ENCODE measurements at regions not wholly inside any gene's neighbourhood (a gene's known extent, or its start where the extent isn't known, plus 50 kb on each side); places are given as distances from the start of the nearest gene placed in this dataset.

DNA sequence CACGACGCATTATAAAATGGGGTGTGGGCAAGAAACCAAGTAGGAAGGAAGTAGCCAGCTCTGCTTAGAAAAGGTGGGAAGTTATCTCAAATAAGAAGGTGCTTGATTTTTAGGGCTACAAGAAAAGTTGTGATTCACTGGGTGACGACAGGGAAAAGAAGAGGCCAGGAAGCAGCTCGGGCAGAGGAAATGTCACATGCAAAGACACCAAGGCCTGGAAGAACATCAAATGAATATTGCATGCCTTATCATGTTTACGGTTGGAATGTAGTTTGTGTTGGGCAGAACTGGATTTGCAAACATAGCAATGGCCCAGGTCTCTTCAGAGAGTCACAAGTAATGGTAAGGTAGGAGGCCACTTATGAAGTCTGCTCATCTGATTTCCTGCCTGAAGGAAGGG, 610.6 kb downstream of the IRS1 start:
- Mint-ChIP-seq H3K4me1 (ENCODE audit: unreplicated experiment) (peaks cover 42% of the 10 kb centered on the region), H3K27me3 (ENCODE audit: unreplicated experiment) (no peaks in the 10 kb centered on the region), H3K36me3 (ENCODE audit: unreplicated experiment) (no peaks in the 10 kb centered on the region), H3K4me3 (ENCODE audit: unreplicated experiment) (no peak overlapping the region), H3K9me3 (ENCODE audit: unreplicated experiment) (peaks cover 11% of the 10 kb centered on the region), H3K27ac (ENCODE audit: unreplicated experiment) (no peak overlapping the region)
- no peak for DNase-seq (ENCODE audit: extremely low spot score, unreplicated experiment)
- TF ChIP-seq, protein P1, sequence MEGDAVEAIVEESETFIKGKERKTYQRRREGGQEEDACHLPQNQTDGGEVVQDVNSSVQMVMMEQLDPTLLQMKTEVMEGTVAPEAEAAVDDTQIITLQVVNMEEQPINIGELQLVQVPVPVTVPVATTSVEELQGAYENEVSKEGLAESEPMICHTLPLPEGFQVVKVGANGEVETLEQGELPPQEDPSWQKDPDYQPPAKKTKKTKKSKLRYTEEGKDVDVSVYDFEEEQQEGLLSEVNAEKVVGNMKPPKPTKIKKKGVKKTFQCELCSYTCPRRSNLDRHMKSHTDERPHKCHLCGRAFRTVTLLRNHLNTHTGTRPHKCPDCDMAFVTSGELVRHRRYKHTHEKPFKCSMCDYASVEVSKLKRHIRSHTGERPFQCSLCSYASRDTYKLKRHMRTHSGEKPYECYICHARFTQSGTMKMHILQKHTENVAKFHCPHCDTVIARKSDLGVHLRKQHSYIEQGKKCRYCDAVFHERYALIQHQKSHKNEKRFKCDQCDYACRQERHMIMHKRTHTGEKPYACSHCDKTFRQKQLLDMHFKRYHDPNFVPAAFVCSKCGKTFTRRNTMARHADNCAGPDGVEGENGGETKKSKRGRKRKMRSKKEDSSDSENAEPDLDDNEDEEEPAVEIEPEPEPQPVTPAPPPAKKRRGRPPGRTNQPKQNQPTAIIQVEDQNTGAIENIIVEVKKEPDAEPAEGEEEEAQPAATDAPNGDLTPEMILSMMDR (IDR thresholded peaks at IDR 0.05), result no peak

GRCh38 chr2:226187616-226188015, 612.0 kb downstream of the IRS1 start:
- TF ChIP-seq, protein P1 (IDR thresholded peaks at IDR 0.05), result no peak
- Mint-ChIP-seq H3K4me3 (ENCODE audit: unreplicated experiment) (no peak overlapping the region), H3K9me3 (ENCODE audit: unreplicated experiment) (peaks cover 11% of the 10 kb centered on the region), H3K27ac (ENCODE audit: unreplicated experiment) (no peak overlapping the region), H3K27me3 (ENCODE audit: unreplicated experiment) (no peaks in the 10 kb centered on the region), H3K4me1 (ENCODE audit: unreplicated experiment) (peaks cover 44% of the 10 kb centered on the region), H3K36me3 (ENCODE audit: unreplicated experiment) (no peaks in the 10 kb centered on the region)
- DNase-seq (ENCODE audit: extremely low spot score, unreplicated experiment), result no peak

DNA sequence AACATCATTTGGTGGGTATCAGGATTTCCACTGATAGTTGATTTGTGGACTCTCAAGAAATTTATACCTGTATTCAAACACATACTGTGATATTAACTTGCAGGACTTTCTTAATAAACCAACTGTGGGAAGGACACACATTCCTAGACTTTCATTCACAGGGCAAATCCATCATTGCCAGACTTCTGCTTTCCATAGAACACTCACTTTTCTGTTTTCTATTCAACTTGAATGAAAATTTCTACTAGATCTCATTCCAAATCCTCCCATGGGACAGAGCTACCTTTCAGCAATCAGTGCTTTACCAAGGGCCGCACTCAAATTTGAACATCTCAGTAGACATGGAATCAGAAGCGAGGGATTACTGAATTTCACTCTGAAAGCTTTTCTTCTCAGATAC, 612.5 kb downstream of the IRS1 start:
- H3K27me3 Mint-ChIP-seq (ENCODE audit: unreplicated experiment), result no peaks in the 10 kb centered on the region
- H3K4me1 Mint-ChIP-seq (ENCODE audit: unreplicated experiment), result peaks cover 44% of the 10 kb centered on the region
- TF ChIP-seq, protein P1 (IDR thresholded peaks at IDR 0.05), result no peak
- DNase-seq (ENCODE audit: extremely low spot score, unreplicated experiment), result no peak
- no peaks in the 10 kb centered on the region for H3K36me3 Mint-ChIP-seq (ENCODE audit: unreplicated experiment)
- H3K9me3 Mint-ChIP-seq (ENCODE audit: unreplicated experiment), result peaks cover 11% of the 10 kb centered on the region
- H3K4me3 Mint-ChIP-seq (ENCODE audit: unreplicated experiment), result no peak overlapping the region
- no peak overlapping the region for H3K27ac Mint-ChIP-seq (ENCODE audit: unreplicated experiment)

GRCh38 chr2:226185616-226186211, 613.9 kb downstream of the IRS1 start:
- Mint-ChIP-seq H3K36me3 (ENCODE audit: unreplicated experiment) (no peaks in the 10 kb centered on the region), H3K9me3 (ENCODE audit: unreplicated experiment) (peaks cover under 1% of the 10 kb centered on the region), H3K4me3 (ENCODE audit: unreplicated experiment) (no peak overlapping the region), H3K27ac (ENCODE audit: unreplicated experiment) (peak overlapping the region; percentile 81), H3K27me3 (ENCODE audit: unreplicated experiment) (no peaks in the 10 kb centered on the region), H3K4me1 (ENCODE audit: unreplicated experiment) (peaks cover 38% of the 10 kb centered on the region)
- no peak for DNase-seq (ENCODE audit: extremely low spot score, unreplicated experiment)
- TF ChIP-seq, protein P1 (IDR thresholded peaks at IDR 0.05), result no peak

DNA sequence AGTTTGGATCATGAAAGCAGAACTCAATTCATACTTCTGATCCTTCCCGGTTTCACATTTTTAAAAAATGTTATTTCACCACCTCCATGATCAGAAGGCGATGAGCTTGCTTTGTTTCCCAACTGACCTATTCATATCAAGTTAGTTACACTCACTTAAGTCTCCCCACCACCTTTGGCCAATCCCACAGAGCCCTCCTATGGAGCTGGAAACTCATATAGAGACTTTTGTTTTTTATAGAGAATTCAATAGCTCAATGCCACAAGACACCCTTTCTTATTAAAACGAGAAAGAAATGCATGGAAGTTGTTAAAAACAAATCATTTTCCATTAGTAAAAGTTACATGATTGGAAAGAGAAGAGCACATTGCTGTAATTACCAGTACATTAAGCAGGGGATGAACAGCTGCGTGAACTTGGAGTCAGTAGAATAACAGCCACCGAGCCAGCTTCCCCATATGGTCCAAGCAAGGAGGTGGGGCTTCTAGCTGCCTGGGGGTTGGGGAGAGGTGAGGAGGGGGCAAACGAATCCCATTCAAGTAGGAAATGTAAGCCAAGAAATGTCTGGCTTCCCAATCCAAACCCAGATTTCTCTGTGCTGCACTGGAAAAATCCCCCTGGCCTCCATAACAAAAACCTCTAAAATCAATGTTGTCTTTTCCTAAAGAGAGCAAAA, 614.5 kb downstream of the IRS1 start:
- Mint-ChIP-seq H3K27me3 (ENCODE audit: unreplicated experiment) (no peaks in the 10 kb centered on the region), H3K9me3 (ENCODE audit: unreplicated experiment) (no peaks in the 10 kb centered on the region), H3K4me1 (ENCODE audit: unreplicated experiment) (peaks cover 34% of the 10 kb centered on the region), H3K27ac (ENCODE audit: unreplicated experiment) (peak overlapping the region; percentile 81), H3K36me3 (ENCODE audit: unreplicated experiment) (no peaks in the 10 kb centered on the region), H3K4me3 (ENCODE audit: unreplicated experiment) (no peak overlapping the region)
- no peak for DNase-seq (ENCODE audit: extremely low spot score, unreplicated experiment)
- TF ChIP-seq, protein P1 (IDR thresholded peaks at IDR 0.05), result no peak

All from osteocyte (in vitro differentiated cells).